Gastrocnemius medialis (tissue), 4 donors: ENCODE measurements at regions not wholly inside any gene's neighbourhood (a gene's known extent, or its start where the extent isn't known, plus 50 kb on each side); places are given as distances from the start of the nearest gene placed in this dataset.

ENCODE experiments used
- POLR2A ChIP-seq, 2 donors: fragments of 450-650 bp; IDR thresholded peaks; one replicate each; pipeline ENCODE4 v1.6.1; 2017; ENCODE audit warnings: antibody characterized with exemption in 2 of 2, mild to moderate bottlenecking in 2 of 2, moderate library complexity in 2 of 2
- TF ChIP-seq, protein P1 (sequence below), 5 experiments: fragments of 450-650 bp in 3 of 5; fragments of 200-600 bp in 2 of 5; sonication (generic) in 2 of 5; IDR thresholded peaks in 4 of 5; conservative IDR thresholded peaks in 1 of 5; 1 replicate in 4 of 5; 2 replicates in 1 of 5; pipeline ENCODE4 v1.5.1; 2016 to 2019; ENCODE audit warnings: antibody characterized with exemption in 5 of 5, mild to moderate bottlenecking in 3 of 5, moderate library complexity in 3 of 5

DNA sequence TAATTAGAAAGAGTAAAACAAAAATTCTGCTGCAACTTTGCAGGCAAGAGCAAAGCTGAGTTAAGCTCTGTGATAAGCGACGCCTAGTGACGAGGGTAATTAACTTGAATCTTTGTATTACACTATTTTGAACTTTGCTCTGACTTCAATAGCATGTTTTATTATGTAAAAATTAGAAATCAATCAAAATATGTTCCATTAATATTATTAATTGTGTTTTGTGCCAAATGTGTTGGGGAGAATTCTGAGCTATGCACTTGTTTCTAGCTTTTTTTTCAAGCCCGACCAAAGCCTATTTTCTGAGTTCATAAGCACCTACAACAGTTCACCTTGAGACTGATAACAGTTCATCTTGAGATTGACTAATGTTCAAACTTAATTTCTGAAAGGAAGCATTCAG is 90.1 kb upstream of the PDE3A start:
- TF ChIP-seq, protein P1, sequence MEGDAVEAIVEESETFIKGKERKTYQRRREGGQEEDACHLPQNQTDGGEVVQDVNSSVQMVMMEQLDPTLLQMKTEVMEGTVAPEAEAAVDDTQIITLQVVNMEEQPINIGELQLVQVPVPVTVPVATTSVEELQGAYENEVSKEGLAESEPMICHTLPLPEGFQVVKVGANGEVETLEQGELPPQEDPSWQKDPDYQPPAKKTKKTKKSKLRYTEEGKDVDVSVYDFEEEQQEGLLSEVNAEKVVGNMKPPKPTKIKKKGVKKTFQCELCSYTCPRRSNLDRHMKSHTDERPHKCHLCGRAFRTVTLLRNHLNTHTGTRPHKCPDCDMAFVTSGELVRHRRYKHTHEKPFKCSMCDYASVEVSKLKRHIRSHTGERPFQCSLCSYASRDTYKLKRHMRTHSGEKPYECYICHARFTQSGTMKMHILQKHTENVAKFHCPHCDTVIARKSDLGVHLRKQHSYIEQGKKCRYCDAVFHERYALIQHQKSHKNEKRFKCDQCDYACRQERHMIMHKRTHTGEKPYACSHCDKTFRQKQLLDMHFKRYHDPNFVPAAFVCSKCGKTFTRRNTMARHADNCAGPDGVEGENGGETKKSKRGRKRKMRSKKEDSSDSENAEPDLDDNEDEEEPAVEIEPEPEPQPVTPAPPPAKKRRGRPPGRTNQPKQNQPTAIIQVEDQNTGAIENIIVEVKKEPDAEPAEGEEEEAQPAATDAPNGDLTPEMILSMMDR (IDR thresholded peaks at IDR 0.05 in 4 of 5, conservative IDR thresholded peaks at IDR 0.05 in 1 of 5), result no peak
- TF ChIP-seq POLR2A (IDR thresholded peaks at IDR 0.05), result no peak
